ENCODE measurements at regions not wholly inside any gene's neighbourhood (a gene's known extent, or its start where the extent isn't known, plus 50 kb on each side); places are given as distances from the start of the nearest gene placed in this dataset.

DNA sequence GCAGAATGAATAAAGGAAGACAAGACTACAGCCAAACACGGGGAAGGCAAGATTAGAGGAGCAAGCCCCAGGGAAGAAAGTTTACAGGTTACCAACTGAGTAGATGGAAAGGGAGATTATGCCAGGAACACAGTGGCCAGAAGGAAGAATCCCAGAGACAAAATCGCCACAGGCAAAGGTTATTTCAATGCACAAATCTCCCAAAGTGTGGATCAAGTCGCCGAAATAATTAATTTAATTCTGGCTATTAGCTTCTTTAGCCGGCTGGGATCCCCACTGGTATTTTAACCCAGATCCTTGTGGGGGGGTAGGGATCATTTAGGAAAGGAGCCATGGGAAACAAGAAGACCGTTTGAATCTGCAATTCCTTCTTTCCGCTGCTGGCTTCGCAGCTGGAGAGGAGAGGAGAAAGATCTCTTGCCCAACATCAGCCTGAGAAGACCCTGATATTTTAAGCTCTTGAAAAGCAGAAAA, 171.0 kb downstream of the DHX15 start:
- DNase-seq (ENCODE audit: low spot score) = no peak
- in situ Hi-C loops (cut with MboI; ENCODE audit: low sequenced_read_pairs, unreplicated experiment) = loop anchor here (25.0 kb wide), 2 partner anchors 1276 to 1526 kb away; no protein-coding TSS in a partner anchor
- TF ChIP-seq, protein P1, sequence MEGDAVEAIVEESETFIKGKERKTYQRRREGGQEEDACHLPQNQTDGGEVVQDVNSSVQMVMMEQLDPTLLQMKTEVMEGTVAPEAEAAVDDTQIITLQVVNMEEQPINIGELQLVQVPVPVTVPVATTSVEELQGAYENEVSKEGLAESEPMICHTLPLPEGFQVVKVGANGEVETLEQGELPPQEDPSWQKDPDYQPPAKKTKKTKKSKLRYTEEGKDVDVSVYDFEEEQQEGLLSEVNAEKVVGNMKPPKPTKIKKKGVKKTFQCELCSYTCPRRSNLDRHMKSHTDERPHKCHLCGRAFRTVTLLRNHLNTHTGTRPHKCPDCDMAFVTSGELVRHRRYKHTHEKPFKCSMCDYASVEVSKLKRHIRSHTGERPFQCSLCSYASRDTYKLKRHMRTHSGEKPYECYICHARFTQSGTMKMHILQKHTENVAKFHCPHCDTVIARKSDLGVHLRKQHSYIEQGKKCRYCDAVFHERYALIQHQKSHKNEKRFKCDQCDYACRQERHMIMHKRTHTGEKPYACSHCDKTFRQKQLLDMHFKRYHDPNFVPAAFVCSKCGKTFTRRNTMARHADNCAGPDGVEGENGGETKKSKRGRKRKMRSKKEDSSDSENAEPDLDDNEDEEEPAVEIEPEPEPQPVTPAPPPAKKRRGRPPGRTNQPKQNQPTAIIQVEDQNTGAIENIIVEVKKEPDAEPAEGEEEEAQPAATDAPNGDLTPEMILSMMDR (IDR thresholded peaks at IDR 0.05; ENCODE audit: borderline replicate concordance, control extremely low read depth, extremely low read depth, insufficient read depth, missing control alignments) = no peak

DNA sequence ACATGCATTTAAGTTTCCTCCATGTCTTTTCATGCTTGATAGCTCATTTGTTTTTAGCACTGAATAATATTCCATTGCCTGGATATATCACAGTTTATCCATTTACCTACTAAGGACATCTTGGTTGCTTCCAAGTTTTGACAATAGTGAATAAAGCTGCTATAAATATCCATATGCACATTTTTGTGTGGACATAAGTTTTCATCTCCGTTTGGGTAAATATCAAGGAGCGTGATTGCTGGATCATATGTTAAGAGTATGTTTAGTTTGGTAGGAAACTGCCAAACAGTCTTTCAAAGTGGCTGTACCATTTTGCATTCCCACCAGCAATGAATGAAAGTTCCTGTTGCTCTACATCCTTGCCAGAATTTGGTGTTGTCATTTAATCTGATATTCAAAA, 172.5 kb downstream of the DHX15 start:
- TF ChIP-seq, protein P1 (IDR thresholded peaks at IDR 0.05; ENCODE audit: borderline replicate concordance, control extremely low read depth, extremely low read depth, insufficient read depth, missing control alignments) = no peak
- in situ Hi-C loops (cut with MboI; ENCODE audit: low sequenced_read_pairs, unreplicated experiment) = loop anchor here (25.0 kb wide), 2 partner anchors 1275 to 1525 kb away; no protein-coding TSS in a partner anchor
- DNase-seq (ENCODE audit: low spot score) = no peak

DNA sequence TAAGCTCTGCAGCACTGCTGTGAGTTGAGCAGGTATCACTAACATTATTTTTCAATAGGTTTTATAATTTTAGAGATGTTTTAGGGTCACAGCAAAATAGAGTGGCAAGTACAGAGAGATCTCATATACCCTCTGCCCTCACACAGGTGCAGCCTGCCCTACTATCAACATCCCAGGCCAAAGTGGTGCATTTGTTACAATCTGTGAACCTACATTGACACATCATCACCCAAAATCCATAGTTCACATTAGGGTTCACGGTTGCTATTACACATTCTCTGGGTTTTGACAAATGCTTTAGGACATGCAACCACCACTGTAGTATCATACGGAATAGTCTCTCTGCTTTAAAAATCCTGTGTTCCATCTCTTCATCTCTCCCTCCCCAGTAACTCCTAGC, 173.1 kb downstream of the DHX15 start:
- DNase-seq (ENCODE audit: low spot score) = no peak
- in situ Hi-C loops (cut with MboI; ENCODE audit: low sequenced_read_pairs, unreplicated experiment) = loop anchor here (25.0 kb wide), 2 partner anchors 1274 to 1524 kb away; no protein-coding TSS in a partner anchor
- TF ChIP-seq, protein P1 (IDR thresholded peaks at IDR 0.05; ENCODE audit: borderline replicate concordance, control extremely low read depth, extremely low read depth, insufficient read depth, missing control alignments) = no peak

DNA sequence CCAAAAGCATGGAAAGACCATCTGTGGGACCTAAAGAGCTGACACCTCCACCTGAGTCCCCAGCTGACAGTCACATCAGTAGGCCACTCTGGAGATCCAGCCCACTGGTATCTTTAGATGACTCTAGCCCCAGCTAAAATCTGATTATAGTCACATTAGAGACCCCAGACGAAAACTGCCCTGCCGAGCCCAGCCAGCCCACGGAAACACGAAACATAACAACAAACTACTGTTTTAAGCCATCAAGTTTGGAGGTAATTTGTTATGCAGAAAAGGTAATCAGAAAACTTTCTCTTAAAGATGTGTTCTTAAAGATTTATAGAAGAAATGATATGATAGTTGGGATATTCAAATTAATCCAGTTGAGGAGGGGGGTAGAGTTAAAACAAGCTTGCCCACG, 175.7 kb downstream of the DHX15 start:
- DNase-seq (ENCODE audit: low spot score) = no peak
- TF ChIP-seq, protein P1 (IDR thresholded peaks at IDR 0.05; ENCODE audit: borderline replicate concordance, control extremely low read depth, extremely low read depth, insufficient read depth, missing control alignments) = no peak
- in situ Hi-C loops (cut with MboI; ENCODE audit: low sequenced_read_pairs, unreplicated experiment) = loop anchor here (25.0 kb wide), 2 partner anchors 1271 to 1521 kb away; no protein-coding TSS in a partner anchor

DNA sequence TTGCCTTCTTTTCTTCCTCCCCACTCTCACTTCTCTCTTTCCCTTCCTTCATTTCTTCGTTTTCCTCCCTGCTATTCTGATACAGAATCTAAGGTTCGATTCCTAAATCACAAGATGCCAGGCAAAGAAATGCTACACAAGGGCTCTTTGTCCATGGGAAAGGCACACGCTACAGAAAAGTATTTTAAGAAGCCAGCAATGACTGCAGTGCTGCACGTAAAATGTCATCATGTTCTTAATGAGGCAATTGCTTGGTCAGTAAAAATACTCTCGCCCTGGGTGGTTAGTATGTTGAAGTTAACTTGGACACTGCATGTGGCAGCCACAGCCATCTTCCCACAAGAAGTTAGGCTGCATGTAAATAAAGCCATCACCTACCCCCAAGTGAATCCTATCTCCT, 178.4 kb downstream of the DHX15 start:
- DNase-seq (ENCODE audit: low spot score) = no peak
- TF ChIP-seq, protein P1 (IDR thresholded peaks at IDR 0.05; ENCODE audit: borderline replicate concordance, control extremely low read depth, extremely low read depth, insufficient read depth, missing control alignments) = no peak
- in situ Hi-C loops (cut with MboI; ENCODE audit: low sequenced_read_pairs, unreplicated experiment) = loop anchor here (25.0 kb wide), 2 partner anchors 1269 to 1519 kb away; no protein-coding TSS in a partner anchor

DNA sequence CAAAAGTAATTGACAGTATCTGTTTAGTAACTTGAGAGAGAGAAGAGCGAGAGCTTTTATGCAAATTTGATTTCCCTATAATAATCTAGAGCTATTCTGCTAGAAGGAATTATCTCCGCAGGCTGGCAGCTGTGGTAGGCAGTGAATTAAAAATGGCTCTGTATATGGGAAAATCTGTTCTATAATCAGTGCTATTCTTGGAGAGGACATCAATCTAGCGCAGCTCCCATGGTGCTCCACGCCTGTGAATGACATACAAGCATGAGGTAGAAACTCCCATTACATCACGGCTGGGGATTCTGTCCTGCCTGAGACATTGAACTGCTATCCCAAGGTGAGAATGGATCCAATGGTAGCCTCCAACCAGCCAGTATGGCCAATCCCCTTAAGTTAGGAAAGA, 179.0 kb downstream of the DHX15 start:
- DNase-seq (ENCODE audit: low spot score) = no peak
- in situ Hi-C loops (cut with MboI; ENCODE audit: low sequenced_read_pairs, unreplicated experiment) = loop anchor here (25.0 kb wide), 2 partner anchors 1268 to 1518 kb away; no protein-coding TSS in a partner anchor
- TF ChIP-seq, protein P1 (IDR thresholded peaks at IDR 0.05; ENCODE audit: borderline replicate concordance, control extremely low read depth, extremely low read depth, insufficient read depth, missing control alignments) = no peak
